Large intestine (tissue), 3 donors: ENCODE measurements at regions not wholly inside any gene's neighbourhood (a gene's known extent, or its start where the extent isn't known, plus 50 kb on each side); places are given as distances from the start of the nearest gene placed in this dataset.

Source experiments
- DNase-seq, 2 donors: peaks; one replicate each; pipeline versions ENCODE4 v3.0.0 to v3.0.0-alpha.2; 2013
- H3K27ac ChIP-seq: one replicate; pipeline ENCODE4 v1.5.1; 2013; ENCODE audit warnings: low read length
- H3K27me3 ChIP-seq: 2 replicates; pipeline ENCODE4 v1.6.1; 2013; ENCODE audit warnings: low read length; ENCODE audit not compliant: control insufficient read depth, insufficient read depth
- H3K36me3 ChIP-seq: 2 replicates; pipeline ENCODE4 v1.6.1; 2013; ENCODE audit warnings: low read length; ENCODE audit not compliant: control insufficient read depth, insufficient read depth
- H3K4me1 ChIP-seq: one replicate; pipeline ENCODE4 v1.6.1; 2013; ENCODE audit warnings: low read length; ENCODE audit not compliant: control insufficient read depth, insufficient read depth
- H3K4me3 ChIP-seq: one replicate; pipeline ENCODE4 v1.5.1; 2013; ENCODE audit warnings: low read length
- H3K9me3 ChIP-seq: one replicate; pipeline ENCODE4 v1.6.1; 2013; ENCODE audit warnings: mild to moderate bottlenecking, low read depth, low read length, moderate library complexity; ENCODE audit not compliant: control insufficient read depth
- WGBS: methylation state at CpG from one replicate; pipeline ENCODE4 v1.1.5; 2013; ENCODE audit warnings: low lambda C conversion rate; ENCODE audit not compliant: insufficient coverage; 5-methylcytosine and 5-hydroxymethylcytosine counted together

DNA sequence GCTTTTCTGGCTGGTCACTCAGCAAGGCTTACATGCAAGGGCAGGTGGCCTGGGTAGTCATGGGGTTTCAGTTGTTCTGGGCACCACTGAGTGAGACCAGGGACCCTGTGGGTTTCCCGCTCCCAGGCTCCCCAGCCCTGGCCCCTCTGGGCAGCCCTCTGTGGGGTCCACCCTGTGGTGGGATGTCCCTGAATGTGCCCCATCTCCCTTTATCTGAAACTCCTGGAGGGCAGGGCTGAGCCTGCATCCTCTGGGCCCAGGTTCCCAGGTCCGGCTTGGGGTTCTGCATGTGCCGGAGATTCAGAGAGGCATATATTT lies 1041.0 kb downstream of the BRD1 start:
- Histone ChIP-seq H3K4me1 (peaks cover 3% of the 10 kb centered on the region), H3K36me3 (no peaks in the 10 kb centered on the region), H3K27me3 (no peaks in the 10 kb centered on the region), H3K27ac (no peak overlapping the region), H3K9me3 (no peaks in the 10 kb centered on the region), H3K4me3 (no peak overlapping the region)
- no CpG with 5 or more reads among the region's 3 CpGs for WGBS
- DNase-seq, result no peak

DNA sequence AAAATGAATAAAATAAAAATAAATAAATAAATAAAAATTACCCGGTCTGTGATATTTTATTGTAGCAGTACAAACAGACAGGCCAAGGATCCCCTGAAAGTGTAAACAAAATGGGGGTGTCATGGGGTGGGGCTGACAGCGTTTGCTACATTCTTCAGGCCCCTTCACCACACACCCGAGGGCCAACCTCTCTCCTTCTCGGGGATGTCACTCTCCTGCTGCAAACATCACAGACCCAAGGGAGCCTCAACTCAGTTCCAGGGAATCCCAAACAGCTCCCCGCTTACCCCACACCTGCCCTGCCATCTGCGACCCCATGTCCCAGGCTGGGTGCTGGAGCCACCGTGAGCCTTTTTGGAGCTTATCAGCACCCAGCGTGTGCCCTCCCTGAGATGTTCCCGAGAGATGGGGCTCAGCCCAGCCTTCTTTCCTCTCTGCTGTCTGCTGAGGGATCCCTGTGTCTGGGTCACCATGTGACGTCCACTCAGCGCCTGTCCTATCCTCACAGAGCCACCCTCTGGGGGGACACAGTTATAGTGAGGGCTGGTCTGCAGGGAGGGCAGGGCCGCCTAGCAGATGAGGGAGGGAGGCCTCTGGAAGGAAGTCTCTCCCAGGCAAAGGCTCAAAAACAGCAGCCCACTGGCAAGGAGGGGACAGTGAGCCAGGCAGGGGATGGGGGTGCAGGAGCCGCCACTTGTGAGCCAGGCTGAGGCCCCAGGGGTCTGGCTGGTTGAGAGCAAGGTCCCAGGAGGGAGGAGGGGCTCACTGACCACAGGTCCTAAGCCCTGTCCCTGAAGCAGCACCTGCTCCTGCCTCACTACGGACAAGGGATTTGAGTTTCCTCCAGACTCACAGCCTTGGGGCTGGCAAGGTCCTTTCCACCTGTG lies 1041.6 kb downstream of the BRD1 start:
- H3K27me3 ChIP-seq, result no peaks in the 10 kb centered on the region
- DNase-seq, result no peak
- H3K27ac ChIP-seq, result no peak overlapping the region
- no peak overlapping the region for H3K4me3 ChIP-seq
- H3K36me3 ChIP-seq, result no peaks in the 10 kb centered on the region
- peaks cover 2% of the 10 kb centered on the region for H3K9me3 ChIP-seq
- peaks cover 3% of the 10 kb centered on the region for H3K4me1 ChIP-seq
- 100% methylated on average over 1 of the region's 14 CpGs for WGBS

DNA sequence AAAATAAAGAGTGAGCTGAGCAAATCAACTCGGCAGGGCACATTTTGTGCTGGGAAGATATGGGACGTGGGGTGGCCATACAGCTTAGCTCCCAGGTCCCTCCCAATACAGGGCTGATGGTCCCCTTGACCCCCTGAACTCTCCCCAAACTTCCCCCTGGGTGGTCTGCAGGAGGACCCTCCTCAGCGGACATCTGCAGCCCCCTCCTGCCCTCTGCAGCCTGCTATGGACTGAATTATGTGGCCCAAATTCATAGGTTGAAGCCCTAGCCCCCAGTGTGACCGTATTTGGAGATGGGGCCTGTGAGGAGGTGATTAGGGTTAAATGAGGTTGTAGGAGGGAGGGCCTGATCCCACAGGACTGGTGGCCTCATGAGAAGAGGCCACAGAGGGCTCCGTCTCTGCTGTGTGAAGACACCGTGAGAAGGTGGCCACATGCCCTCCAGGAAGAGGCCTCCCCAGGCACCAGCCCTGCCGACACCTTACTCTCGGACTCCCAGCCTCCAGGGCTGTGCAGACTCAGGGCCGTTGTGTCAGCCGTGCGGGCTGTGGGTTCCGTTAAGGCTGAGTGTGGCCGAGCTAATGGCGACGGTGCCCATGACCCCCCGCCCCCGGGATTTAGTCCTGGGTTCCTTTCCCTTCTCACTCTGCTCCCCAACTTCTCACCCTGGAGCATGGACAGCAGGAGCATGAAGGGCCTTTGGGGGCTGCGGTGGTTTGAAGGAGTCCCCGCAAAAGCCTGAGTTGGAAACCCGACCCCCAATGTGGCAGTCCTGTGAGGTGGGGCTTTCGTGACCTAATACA lies 1042.8 kb downstream of the BRD1 start:
- H3K9me3 ChIP-seq, result peaks cover 2% of the 10 kb centered on the region
- no peaks in the 10 kb centered on the region for H3K36me3 ChIP-seq
- H3K4me1 ChIP-seq, result peaks cover 3% of the 10 kb centered on the region
- no peak overlapping the region for H3K4me3 ChIP-seq
- WGBS, result no CpG with 5 or more reads among the region's 21 CpGs
- no peak overlapping the region for H3K27ac ChIP-seq
- no peak for DNase-seq
- no peaks in the 10 kb centered on the region for H3K27me3 ChIP-seq

DNA sequence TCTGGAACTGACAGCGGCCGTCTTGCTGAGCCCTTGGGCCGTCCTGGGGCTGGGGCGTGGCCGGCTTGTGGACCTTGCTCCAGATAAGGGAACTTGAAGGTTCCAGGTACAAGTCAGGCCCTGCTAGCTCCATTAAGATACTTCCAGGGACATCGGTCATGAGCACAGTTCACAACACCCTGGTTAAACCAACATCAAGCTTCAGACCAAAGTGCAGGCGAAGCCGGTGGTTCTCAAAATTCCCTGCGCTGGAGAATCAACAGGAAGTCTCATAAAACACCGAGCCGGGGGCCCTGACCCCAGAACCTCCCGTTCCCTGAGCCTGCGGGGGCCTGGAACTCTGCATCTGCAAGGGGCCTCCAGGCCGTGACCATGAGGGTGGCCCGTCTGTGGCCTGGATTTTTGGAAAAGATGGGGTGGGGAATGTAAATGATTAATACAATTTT lies 1043.8 kb downstream of the BRD1 start:
- Histone ChIP-seq H3K4me1 (peaks cover 3% of the 10 kb centered on the region), H3K9me3 (peaks cover 7% of the 10 kb centered on the region), H3K27me3 (no peaks in the 10 kb centered on the region), H3K27ac (peak overlapping the region; percentile 12), H3K36me3 (no peaks in the 10 kb centered on the region), H3K4me3 (no peak overlapping the region)
- peak; percentile 68 to 72 for DNase-seq
- no CpG with 5 or more reads among the region's 15 CpGs for WGBS

DNA sequence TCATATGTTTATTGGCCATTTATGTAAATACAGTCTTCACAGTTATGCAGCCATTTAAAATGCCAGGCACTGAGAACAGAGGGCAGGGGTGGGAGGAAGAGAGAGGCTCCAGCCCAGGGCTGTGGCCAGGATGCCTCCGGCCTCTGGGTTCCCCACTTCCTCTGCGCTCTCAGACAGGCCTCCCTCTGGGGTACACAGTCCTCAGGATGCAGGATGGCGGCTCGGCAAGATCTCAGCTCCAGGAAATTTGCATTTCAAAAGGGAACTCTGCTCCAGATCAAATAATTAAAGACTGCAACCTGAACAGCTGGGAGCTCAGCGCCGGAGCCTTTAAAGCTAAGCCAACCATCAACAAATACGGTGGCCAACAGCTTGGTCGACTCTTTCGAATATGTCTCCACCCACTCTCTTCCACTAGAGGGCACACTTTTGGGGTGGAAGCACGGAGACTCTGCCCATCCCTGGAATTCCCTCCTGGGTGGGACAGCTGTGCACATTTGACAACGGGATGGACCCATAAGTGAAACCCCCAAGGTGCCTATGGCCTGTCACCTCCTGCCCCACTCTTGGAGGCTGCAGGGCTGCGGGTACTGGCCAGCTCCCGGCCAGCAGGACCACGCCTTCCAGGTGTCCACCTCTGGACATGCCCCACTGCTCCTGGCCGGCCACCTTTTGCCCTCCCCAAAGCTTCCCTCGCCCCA lies 1044.7 kb downstream of the BRD1 start:
- Histone ChIP-seq H3K4me3 (no peak overlapping the region), H3K27me3 (no peaks in the 10 kb centered on the region), H3K9me3 (peaks cover 13% of the 10 kb centered on the region), H3K4me1 (peaks cover 3% of the 10 kb centered on the region), H3K36me3 (no peaks in the 10 kb centered on the region), H3K27ac (no peak overlapping the region)
- no CpG with 5 or more reads among the region's 16 CpGs for WGBS
- no peak for DNase-seq

DNA sequence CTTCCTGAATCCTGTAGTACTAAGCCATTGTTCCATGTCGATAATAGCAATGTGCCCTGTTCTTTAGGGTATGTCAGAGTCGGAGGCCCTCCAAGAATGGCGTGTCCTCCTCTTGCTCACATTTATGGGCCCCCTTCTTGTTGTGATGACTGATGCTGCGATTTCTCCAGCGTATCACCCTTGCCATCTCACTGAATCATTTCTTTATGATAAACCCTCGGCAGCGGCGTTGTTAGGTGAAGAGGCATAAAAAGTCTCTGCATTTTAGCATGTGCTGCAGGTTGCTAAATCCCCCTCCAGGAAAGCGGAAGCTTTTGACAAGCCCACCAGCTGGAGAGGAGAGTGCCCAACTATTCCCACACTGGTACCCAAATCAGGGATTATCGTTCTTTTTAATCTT lies 1045.3 kb downstream of the BRD1 start:
- 87% methylated on average over 3 of the region's 10 CpGs for WGBS
- Histone ChIP-seq H3K4me1 (peaks cover 3% of the 10 kb centered on the region), H3K27ac (no peak overlapping the region), H3K9me3 (peaks cover 13% of the 10 kb centered on the region), H3K4me3 (no peak overlapping the region), H3K36me3 (no peaks in the 10 kb centered on the region), H3K27me3 (no peaks in the 10 kb centered on the region)
- DNase-seq, result no peak

DNA sequence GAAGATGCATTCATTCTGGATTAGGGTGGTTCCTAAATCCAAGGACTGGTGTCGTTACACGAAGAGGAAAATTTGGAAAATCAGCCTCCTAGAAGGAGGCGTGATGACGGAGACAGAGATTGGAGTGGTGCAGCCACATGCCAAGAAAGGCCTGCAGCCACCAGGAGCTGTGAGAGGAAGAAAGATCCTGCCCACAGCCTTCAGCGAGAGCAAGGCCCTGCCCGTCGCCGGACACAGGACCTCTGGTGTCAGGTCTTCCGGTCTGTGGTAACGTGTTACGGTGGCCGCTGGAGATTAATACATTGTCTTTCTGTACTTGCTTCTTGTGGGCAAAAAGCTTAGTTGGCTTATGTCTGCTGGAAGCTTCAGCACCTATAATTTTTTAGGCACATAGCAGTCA lies 1045.8 kb downstream of the BRD1 start:
- WGBS, result no CpG with 5 or more reads among the region's 12 CpGs
- Histone ChIP-seq H3K9me3 (peaks cover 13% of the 10 kb centered on the region), H3K4me1 (peaks cover 3% of the 10 kb centered on the region), H3K27ac (no peak overlapping the region), H3K4me3 (no peak overlapping the region), H3K27me3 (no peaks in the 10 kb centered on the region), H3K36me3 (no peaks in the 10 kb centered on the region)
- DNase-seq, result no peak

DNA sequence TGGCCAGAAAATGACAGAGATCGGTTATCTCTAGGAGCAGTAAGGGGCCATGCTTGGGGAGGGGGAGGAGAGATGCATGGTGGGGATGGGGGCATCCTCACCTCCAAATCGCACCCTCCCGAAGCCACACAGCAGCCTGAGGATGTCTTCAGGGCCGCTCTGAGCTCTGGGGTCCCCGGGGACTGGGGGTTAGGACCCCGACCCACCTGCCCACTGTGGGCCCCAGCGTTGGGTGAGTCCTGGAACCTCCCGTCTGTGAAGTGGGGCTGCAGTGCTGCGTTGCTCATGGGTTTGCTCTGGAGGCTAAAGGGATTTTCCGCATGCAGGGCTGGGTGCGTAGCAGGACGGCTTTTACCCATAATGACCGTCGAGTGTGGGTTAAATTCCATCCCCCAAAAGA lies 1046.3 kb downstream of the BRD1 start:
- Histone ChIP-seq H3K4me3 (no peak overlapping the region), H3K27me3 (no peaks in the 10 kb centered on the region), H3K4me1 (peaks cover 3% of the 10 kb centered on the region), H3K36me3 (no peaks in the 10 kb centered on the region), H3K9me3 (peaks cover 13% of the 10 kb centered on the region), H3K27ac (no peak overlapping the region)
- no peak for DNase-seq
- no CpG with 5 or more reads among the region's 14 CpGs for WGBS

DNA sequence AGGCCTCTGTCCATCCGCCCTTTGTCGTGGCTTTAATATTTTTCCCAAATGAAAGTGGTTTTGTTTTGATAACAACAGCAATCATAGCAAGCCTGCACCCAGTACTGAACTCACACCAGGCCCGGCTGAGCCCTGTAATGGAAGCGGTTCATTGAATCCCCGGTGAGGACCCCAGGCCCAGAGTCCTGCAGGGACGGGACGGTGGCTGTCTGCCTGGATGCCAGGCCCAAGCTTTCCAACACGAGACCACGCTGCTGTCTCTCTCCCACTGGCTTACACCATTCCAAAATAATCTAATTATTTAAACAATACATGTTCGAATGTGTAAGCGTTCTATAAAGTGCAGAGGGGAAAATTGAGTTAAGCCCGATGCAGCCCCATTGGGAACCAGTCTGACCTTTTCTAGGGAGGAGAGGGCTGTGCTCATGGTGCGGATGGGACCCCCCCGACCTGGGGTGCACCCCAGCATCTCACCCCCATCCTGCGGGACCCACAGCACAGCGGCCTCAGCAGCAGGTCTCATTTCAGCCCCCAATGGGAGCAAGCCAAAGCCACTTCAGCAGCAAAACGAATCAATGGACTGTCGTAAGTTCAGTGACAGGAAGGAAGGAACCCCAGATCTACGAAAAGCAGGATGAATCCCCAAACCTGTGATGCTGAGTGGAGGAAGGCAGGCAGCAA lies 1046.9 kb downstream of the BRD1 start:
- Histone ChIP-seq H3K36me3 (no peaks in the 10 kb centered on the region), H3K9me3 (peaks cover 13% of the 10 kb centered on the region), H3K27ac (no peak overlapping the region), H3K27me3 (no peaks in the 10 kb centered on the region), H3K4me3 (no peak overlapping the region), H3K4me1 (peaks cover 3% of the 10 kb centered on the region)
- 100% methylated on average over 3 of the region's 19 CpGs for WGBS
- no peak for DNase-seq
